ENCODE measurements at regions not wholly inside any gene's neighbourhood (a gene's known extent, or its start where the extent isn't known, plus 50 kb on each side); places are given as distances from the start of the nearest gene placed in this dataset.
"Not testable (repeated sequence)": the region's sequence is repeated elsewhere in the genome, so short reads cannot be mapped to it uniquely, and the experiment has no call there.

DNA sequence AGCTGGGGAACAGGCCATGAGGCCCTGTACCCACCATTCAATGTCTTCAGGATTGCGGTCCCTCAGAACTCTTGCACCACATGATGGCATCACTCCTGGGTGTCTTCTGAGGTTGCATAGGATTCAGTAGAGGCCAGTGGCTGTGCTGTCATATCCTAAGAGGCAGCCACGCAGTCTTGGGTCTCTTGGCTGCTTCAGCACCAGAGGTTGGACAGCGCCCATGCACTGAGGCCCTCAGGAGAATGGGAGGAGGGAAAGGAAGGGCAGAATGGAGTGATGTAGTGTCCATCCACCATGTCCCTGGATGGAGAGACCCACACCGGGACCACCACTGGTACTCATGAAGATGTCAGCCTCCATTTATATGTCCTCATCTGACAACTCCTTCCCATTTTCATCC lies 439.9 kb downstream of the TUBA3C start:
- not testable (repeated sequence) for H3K18ac ChIP-seq (ENCODE audit: insufficient read length, low read depth, low read length); H4K5ac ChIP-seq (ENCODE audit: insufficient read length, low read depth, low read length)

More for the DNA sequence above, 439.9 kb downstream of the TUBA3C start:
- H2AFZ ChIP-seq (ENCODE audit: low read length); H3K23me2 ChIP-seq (ENCODE audit: insufficient read length, low read depth, low read length, poor library complexity, severe bottlenecking); H3K27ac ChIP-seq (ENCODE audit: insufficient read length, low read depth, low read length); DNase-seq; H3K27me3 Mint-ChIP-seq (ENCODE audit: low read depth); H3K56ac ChIP-seq (ENCODE audit: insufficient read length, low read depth, low read length); H3K27me3 ChIP-seq (ENCODE audit: insufficient read depth, low read length); H2BK20ac ChIP-seq (ENCODE audit: low read depth, low read length, poor library complexity, severe bottlenecking); H3T11ph ChIP-seq (ENCODE audit: low read length); H3K14ac ChIP-seq (ENCODE audit: insufficient read depth, low read length); H3K4me1 Mint-ChIP-seq; H3K27ac Mint-ChIP-seq; H2BK15ac ChIP-seq (ENCODE audit: low read depth, low read length); H3K4me1 ChIP-seq (ENCODE audit: insufficient read depth, low read length); H2AK5ac ChIP-seq (ENCODE audit: insufficient read length, low read length); H2BK5ac ChIP-seq (ENCODE audit: insufficient read length, low read length); H2BK12ac ChIP-seq (ENCODE audit: insufficient read length, low read depth, low read length); H4K8ac ChIP-seq (replicated peaks; ENCODE audit: insufficient read length, low read depth, low read length); H3K79me1 ChIP-seq (ENCODE audit: insufficient read depth, low read depth, low read length, poor library complexity, severe bottlenecking); H3K9ac ChIP-seq (ENCODE audit: extremely low read depth, insufficient read length, low read length); H3K79me2 ChIP-seq (ENCODE audit: insufficient read depth, low read length); H3K23ac ChIP-seq (ENCODE audit: insufficient read length, low read depth, low read length); H4K20me1 ChIP-seq (ENCODE audit: control insufficient read depth, insufficient read depth, insufficient read length); H4K91ac ChIP-seq (ENCODE audit: insufficient read length, low read depth, low read length); H3K4me2 ChIP-seq (ENCODE audit: insufficient read depth, insufficient read length, low read length); H3K4ac ChIP-seq (ENCODE audit: low read depth, low read length); H3K4me3 Mint-ChIP-seq; H2BK120ac ChIP-seq (ENCODE audit: low read depth, low read length, poor library complexity, severe bottlenecking): not testable (repeated sequence)
- Mint-ChIP-seq H3K9me3 (peaks cover 88 to 94% of the 10 kb centered on the region in 2 experiments), H3K36me3 (ENCODE audit: insufficient read depth in 1 of 3, low read depth in 3 of 3) (peaks cover 10 to 21% (median 14%) of the 10 kb centered on the region in 3 experiments; a peak in 6 of 7 replicates)
- no CpG with 5 or more reads among the region's 4 CpGs for WGBS (ENCODE audit: extremely low coverage, insufficient read length, low lambda C conversion rate)
- H3K9me3 ChIP-seq (ENCODE audit: control insufficient read depth, low read depth, low read length) = peaks cover 62% of the 10 kb centered on the region
